ENCODE measurements at regions not wholly inside any gene's neighbourhood (a gene's known extent, or its start where the extent isn't known, plus 50 kb on each side); places are given as distances from the start of the nearest gene placed in this dataset.

GRCh38 chr4:11196927-11197522 is 231.7 kb downstream of the HS3ST1 start:
- TF ChIP-seq CTCF (IDR thresholded peaks at IDR 0.05; ENCODE audit: borderline replicate concordance, insufficient read depth, low read depth, low read length) = no peak
- no peak overlapping the region for H3K4me3 ChIP-seq (ENCODE audit: low read depth, low read length)

- H3K4me3 ChIP-seq (ENCODE audit: low read depth, low read length) = no peak overlapping the region
- TF ChIP-seq CTCF (IDR thresholded peaks at IDR 0.05; ENCODE audit: borderline replicate concordance, insufficient read depth, low read depth, low read length) = no peak
Measured at GRCh38 chr4:11194431-11194830, 234.3 kb downstream of the HS3ST1 start.

GRCh38 chr4:11189756-11190155 is 238.9 kb downstream of the HS3ST1 start:
- H3K4me3 ChIP-seq (ENCODE audit: low read depth, low read length) = no peak overlapping the region
- TF ChIP-seq CTCF (IDR thresholded peaks at IDR 0.05; ENCODE audit: borderline replicate concordance, insufficient read depth, low read depth, low read length) = no peak

- no peak overlapping the region for H3K4me3 ChIP-seq (ENCODE audit: low read depth, low read length)
- TF ChIP-seq CTCF (IDR thresholded peaks at IDR 0.05; ENCODE audit: borderline replicate concordance, insufficient read depth, low read depth, low read length) = no peak
Measured at GRCh38 chr4:11183356-11183740, 245.3 kb downstream of the HS3ST1 start.

GRCh38 chr4:11182586-11183355 is 245.9 kb downstream of the HS3ST1 start:
- TF ChIP-seq CTCF (IDR thresholded peaks at IDR 0.05; ENCODE audit: borderline replicate concordance, insufficient read depth, low read depth, low read length) = no peak
- no peak overlapping the region for H3K4me3 ChIP-seq (ENCODE audit: low read depth, low read length)

GRCh38 chr4:11182031-11182430 is 246.7 kb downstream of the HS3ST1 start:
- TF ChIP-seq CTCF (IDR thresholded peaks at IDR 0.05; ENCODE audit: borderline replicate concordance, insufficient read depth, low read depth, low read length) = no peak
- H3K4me3 ChIP-seq (ENCODE audit: low read depth, low read length) = no peak overlapping the region

GRCh38 chr4:11179796-11180195 is 248.9 kb downstream of the HS3ST1 start:
- TF ChIP-seq CTCF (IDR thresholded peaks at IDR 0.05; ENCODE audit: borderline replicate concordance, insufficient read depth, low read depth, low read length) = no peak
- H3K4me3 ChIP-seq (ENCODE audit: low read depth, low read length) = no peak overlapping the region

Data from GM12875 (cell line).